A673 (cell line): ENCODE measurements at regions not wholly inside any gene's neighbourhood (a gene's known extent, or its start where the extent isn't known, plus 50 kb on each side); places are given as distances from the start of the nearest gene placed in this dataset.

Experiments used
- BruUV-seq: library from RNA; stranded (reverse); fragments of 400-500 nt; replicated peaks from 2 replicates; lab custom pipeline; 2021; lab: Mats Ljungman, UMichigan
- CTCF ChIA-PET: fragments of 300-600 bp; sonication (Branson Sonifier 250); formaldehyde crosslinking; loops from one replicate; lab custom pipeline; 2022; ENCODE audit warnings: antibody characterized with exemption; lab: Charles Lee
- POLR2A ChIA-PET: fragments of 300-600 bp; sonication (Branson Sonifier 250); formaldehyde crosslinking; loops from one replicate; lab custom pipeline; 2022; ENCODE audit warnings: antibody characterized with exemption; ENCODE audit not compliant: low non-redundant PET; lab: Charles Lee
- DNase-seq: peaks from one replicate; pipeline ENCODE4 v3.0.0-alpha.2; 2015; ENCODE audit warnings: low spot score
- H3K27ac ChIP-seq: fragments of 200-600 bp; sonication (generic); 2 replicates; pipeline ENCODE4 v1.5.1; 2016; ENCODE audit warnings: mixed run types, low read depth, mild to moderate bottlenecking, mixed read lengths, antibody characterized with exemption, low read length; ENCODE audit not compliant: poor library complexity, severe bottlenecking
- H3K27me3 ChIP-seq: fragments of 200-600 bp; sonication (generic); replicated peaks from 2 replicates; pipeline ENCODE4 v1.6.1; 2017; ENCODE audit warnings: mixed run types, low read depth, mild to moderate bottlenecking, mixed read lengths, antibody characterized with exemption, low read length; ENCODE audit not compliant: insufficient read depth, poor library complexity
- H3K36me3 ChIP-seq: fragments of 200-600 bp; sonication (generic); 2 replicates; pipeline ENCODE4 v1.6.1; 2016; ENCODE audit warnings: mixed run types, mild to moderate bottlenecking, mixed read lengths, antibody characterized with exemption, low read length; ENCODE audit not compliant: insufficient read depth, poor library complexity, severe bottlenecking
- H3K4me1 ChIP-seq: fragments of 200-600 bp; sonication (generic); 2 replicates; pipeline ENCODE4 v1.6.1; 2017; ENCODE audit warnings: mixed run types, mild to moderate bottlenecking, mixed read lengths, antibody characterized with exemption, low read length; ENCODE audit not compliant: insufficient read depth, poor library complexity, severe bottlenecking
- H3K4me3 ChIP-seq: fragments of 200-600 bp; sonication (generic); 2 replicates; pipeline ENCODE4 v1.5.1; 2016; ENCODE audit warnings: low read depth, mixed run types, mild to moderate bottlenecking, mixed read lengths, low read length; ENCODE audit not compliant: poor library complexity, severe bottlenecking
- H3K9me3 ChIP-seq: fragments of 200-600 bp; sonication (generic); 2 replicates; pipeline ENCODE4 v1.6.1; 2016; ENCODE audit warnings: mixed run types, low read depth, mild to moderate bottlenecking, mixed read lengths, antibody characterized with exemption, low read length; ENCODE audit not compliant: poor library complexity, severe bottlenecking
- EZH2 ChIP-seq: fragments of 200-600 bp; sonication (generic); IDR thresholded peaks from 2 replicates; pipeline ENCODE4 v1.6.1; 2017; ENCODE audit warnings: borderline replicate concordance, low read depth, mild to moderate bottlenecking, mixed read lengths, antibody characterized with exemption, low read length; ENCODE audit not compliant: poor library complexity, severe bottlenecking
- intact Hi-C: fragments of 100-400 bp; cut with micrococcal nuclease; formaldehyde crosslinking; loops from one replicate; pipeline ENCODE4 v1.10.0; 2022; ENCODE audit not compliant: unreplicated experiment
- TF ChIP-seq, protein P1 (sequence below): fragments of 300-800, 200-600 bp; sonication (generic); conservative IDR thresholded peaks from 2 replicates; pipeline ENCODE4 v1.5.1; 2017; ENCODE audit warnings: low read depth, mild to moderate bottlenecking, antibody characterized with exemption, low read length, moderate library complexity, mixed read lengths

DNA sequence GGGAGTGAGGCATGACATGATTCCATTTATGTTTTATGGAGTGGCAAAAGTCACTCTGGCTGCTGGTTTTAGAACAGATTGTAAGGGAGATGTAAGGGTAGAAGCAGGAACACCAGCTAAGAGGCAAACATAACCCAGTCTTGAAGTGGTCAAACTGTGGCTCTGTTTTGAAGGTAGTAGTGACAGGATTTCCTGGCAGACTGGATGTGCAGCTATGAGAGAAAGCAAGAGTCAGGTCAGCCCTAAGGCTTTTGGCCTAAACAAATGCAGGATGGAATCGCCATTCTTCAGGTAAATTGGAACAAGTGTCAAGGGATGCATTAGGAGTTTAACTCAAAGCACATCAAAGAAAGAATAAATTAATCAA lies 175.3 kb upstream of the AGR3 start:
- TF ChIP-seq, protein P1, sequence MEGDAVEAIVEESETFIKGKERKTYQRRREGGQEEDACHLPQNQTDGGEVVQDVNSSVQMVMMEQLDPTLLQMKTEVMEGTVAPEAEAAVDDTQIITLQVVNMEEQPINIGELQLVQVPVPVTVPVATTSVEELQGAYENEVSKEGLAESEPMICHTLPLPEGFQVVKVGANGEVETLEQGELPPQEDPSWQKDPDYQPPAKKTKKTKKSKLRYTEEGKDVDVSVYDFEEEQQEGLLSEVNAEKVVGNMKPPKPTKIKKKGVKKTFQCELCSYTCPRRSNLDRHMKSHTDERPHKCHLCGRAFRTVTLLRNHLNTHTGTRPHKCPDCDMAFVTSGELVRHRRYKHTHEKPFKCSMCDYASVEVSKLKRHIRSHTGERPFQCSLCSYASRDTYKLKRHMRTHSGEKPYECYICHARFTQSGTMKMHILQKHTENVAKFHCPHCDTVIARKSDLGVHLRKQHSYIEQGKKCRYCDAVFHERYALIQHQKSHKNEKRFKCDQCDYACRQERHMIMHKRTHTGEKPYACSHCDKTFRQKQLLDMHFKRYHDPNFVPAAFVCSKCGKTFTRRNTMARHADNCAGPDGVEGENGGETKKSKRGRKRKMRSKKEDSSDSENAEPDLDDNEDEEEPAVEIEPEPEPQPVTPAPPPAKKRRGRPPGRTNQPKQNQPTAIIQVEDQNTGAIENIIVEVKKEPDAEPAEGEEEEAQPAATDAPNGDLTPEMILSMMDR, result no peak
- TF ChIP-seq EZH2, result no peak
- Histone ChIP-seq H3K27me3 (no peaks in the 10 kb centered on the region), H3K36me3 (no peaks in the 10 kb centered on the region), H3K27ac (no peak overlapping the region), H3K9me3 (no peaks in the 10 kb centered on the region), H3K4me1 (no peaks in the 10 kb centered on the region), H3K4me3 (no peak overlapping the region)
- DNase-seq, result no peak
- no TSS peak for BruUV-seq
- CTCF ChIA-PET, result no interaction called here
- POLR2A ChIA-PET, result no interaction called here
- intact Hi-C loops, result no loop called here

DNA sequence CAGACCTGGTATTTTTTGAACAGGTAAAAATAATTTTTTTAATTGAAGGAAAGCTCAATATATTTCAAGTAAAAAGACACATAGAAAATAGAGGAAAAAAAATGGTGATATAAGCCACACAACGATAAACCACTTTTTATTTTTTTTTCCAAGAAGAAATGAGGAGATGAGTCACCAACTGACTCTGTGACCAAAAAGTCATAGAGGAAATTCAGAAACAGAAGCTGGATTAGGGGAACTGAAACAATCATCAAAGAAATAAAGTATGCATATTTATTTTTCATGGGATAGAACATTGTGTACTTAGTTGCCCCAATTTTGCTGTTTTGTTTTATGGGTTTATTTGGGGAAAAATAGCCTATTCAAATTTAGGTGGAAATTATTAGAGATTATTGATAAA lies 176.8 kb upstream of the AGR3 start:
- CTCF ChIA-PET, result no interaction called here
- POLR2A ChIA-PET, result interaction anchor here (0.7 kb wide), 1 partner anchor 319 kb away, joined by 5 read pairs; no protein-coding TSS in a partner anchor

DNA sequence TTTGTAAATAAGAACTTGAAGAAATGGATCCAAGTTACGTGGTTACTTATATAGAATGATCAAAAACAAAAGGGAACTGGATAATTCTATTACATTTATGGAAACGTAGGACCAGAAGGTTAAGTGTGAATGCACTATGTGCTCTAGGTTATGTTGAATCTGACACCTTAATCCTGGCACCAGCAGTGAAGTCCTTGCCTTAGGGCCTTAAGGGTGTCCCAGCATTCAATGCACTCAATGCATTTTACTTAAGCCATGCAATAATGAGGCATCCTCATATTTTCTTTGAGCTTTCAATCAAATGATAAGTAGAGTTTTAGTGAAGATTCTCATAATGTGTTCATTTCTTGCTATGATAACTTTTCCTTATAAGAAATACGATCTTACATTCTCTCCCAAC lies 178.3 kb upstream of the AGR3 start:
- Histone ChIP-seq H3K9me3 (no peaks in the 10 kb centered on the region), H3K4me1 (no peaks in the 10 kb centered on the region), H3K27ac (no peak overlapping the region), H3K4me3 (no peak overlapping the region), H3K36me3 (no peaks in the 10 kb centered on the region), H3K27me3 (no peaks in the 10 kb centered on the region)
- CTCF ChIA-PET, result no interaction called here
- DNase-seq, result no peak
- BruUV-seq, result no TSS peak
- POLR2A ChIA-PET, result no interaction called here
- no peak for TF ChIP-seq EZH2
- TF ChIP-seq, protein P1, result no peak
- intact Hi-C loops, result no loop called here

More for the DNA sequence above, 176.8 kb upstream of the AGR3 start:
- Histone ChIP-seq H3K27me3 (no peaks in the 10 kb centered on the region), H3K36me3 (no peaks in the 10 kb centered on the region), H3K9me3 (no peaks in the 10 kb centered on the region), H3K4me3 (no peak overlapping the region), H3K27ac (no peak overlapping the region), H3K4me1 (no peaks in the 10 kb centered on the region)
- peak; percentile 12 for DNase-seq
- no peak for TF ChIP-seq EZH2
- TF ChIP-seq, protein P1, result no peak
- BruUV-seq, result no TSS peak
- intact Hi-C loops, result no loop called here
